Osteoblast (primary cell): ENCODE measurements at regions not wholly inside any gene's neighbourhood (a gene's known extent, or its start where the extent isn't known, plus 50 kb on each side); places are given as distances from the start of the nearest gene placed in this dataset.

Experiments
- DNase-seq: peaks from one replicate; pipeline ENCODE4 v3.0.0; 2011; ENCODE audit warnings: low spot score, mixed read lengths; ENCODE audit not compliant: insufficient read length; ENCODE audit errors: missing footprints
- H2AFZ ChIP-seq: 2 replicates; pipeline ENCODE4 v1.6.0; 2011; ENCODE audit warnings: mild to moderate bottlenecking, low read length
- H3K27ac ChIP-seq: 2 replicates; pipeline ENCODE4 v1.5.1; 2011; ENCODE audit warnings: mild to moderate bottlenecking, low read depth, low read length, moderate library complexity
- H3K27me3 ChIP-seq: 2 replicates; pipeline ENCODE4 v1.6.0; 2012; ENCODE audit warnings: mild to moderate bottlenecking, control low read depth, inconsistent platforms, low read length, moderate library complexity; ENCODE audit not compliant: insufficient read depth
- H3K36me3 ChIP-seq: 2 replicates; pipeline ENCODE4 v1.5.1; 2011; ENCODE audit warnings: mild to moderate bottlenecking, low read length, control low read depth, moderate library complexity; ENCODE audit not compliant: insufficient read depth
- H3K4me1 ChIP-seq: 2 replicates; pipeline ENCODE4 v1.5.1; 2011; ENCODE audit warnings: mild to moderate bottlenecking, low read length, control low read depth, moderate library complexity; ENCODE audit not compliant: insufficient read depth
- H3K4me2 ChIP-seq: 2 replicates; pipeline ENCODE4 v1.6.0; 2011; ENCODE audit warnings: mild to moderate bottlenecking, low read length; ENCODE audit not compliant: insufficient read depth
- H3K4me3 ChIP-seq: fragments of 200-600 bp; sonication (generic); 3 replicates; pipeline ENCODE4 v1.5.1; 2012; ENCODE audit warnings: mild to moderate bottlenecking, low read length, inconsistent platforms; ENCODE audit not compliant: insufficient read depth
- H3K79me2 ChIP-seq: 2 replicates; pipeline ENCODE4 v1.6.0; 2012; ENCODE audit warnings: mild to moderate bottlenecking, low read length, control low read depth, inconsistent platforms; ENCODE audit not compliant: insufficient read depth
- H3K9me3 ChIP-seq: 2 replicates; pipeline ENCODE4 v1.5.1; 2011; ENCODE audit warnings: low read depth, low read length, control low read depth
- H4K20me1 ChIP-seq: 2 replicates; pipeline ENCODE4 v1.6.0; 2012; ENCODE audit warnings: mild to moderate bottlenecking, low read length, control low read depth; ENCODE audit not compliant: insufficient read depth
- CTCF ChIP-seq: IDR thresholded peaks from 2 replicates; pipeline ENCODE4 v1.5.1; 2011; ENCODE audit warnings: mild to moderate bottlenecking, low read depth, low read length, moderate library complexity; ENCODE audit errors: extremely low read depth

- H3K36me3 ChIP-seq, result no peaks in the 10 kb centered on the region
- H3K4me1 ChIP-seq, result no peaks in the 10 kb centered on the region
- H2AFZ ChIP-seq, result no peak overlapping the region
- no peaks in the 10 kb centered on the region for H3K9me3 ChIP-seq
- no peak overlapping the region for H3K4me3 ChIP-seq
- no peaks in the 10 kb centered on the region for H4K20me1 ChIP-seq
- no peaks in the 10 kb centered on the region for H3K79me2 ChIP-seq
- no peak overlapping the region for H3K4me2 ChIP-seq
- TF ChIP-seq CTCF, result no peak
- no peaks in the 10 kb centered on the region for H3K27me3 ChIP-seq
- H3K27ac ChIP-seq, result no peak overlapping the region
- DNase-seq, result no peak
Measured at GRCh38 chr2:126506786-126507185, 149.2 kb upstream of the GYPC start.

- no peaks in the 10 kb centered on the region for H3K27me3 ChIP-seq
- TF ChIP-seq CTCF, result no peak
- H3K4me1 ChIP-seq, result no peaks in the 10 kb centered on the region
Measured at GRCh38 chr2:126507425-126507911, 148.5 kb upstream of the GYPC start.

GRCh38 chr2:126510356-126510755 is 145.6 kb upstream of the GYPC start:
- Histone ChIP-seq H3K9me3 (no peaks in the 10 kb centered on the region), H3K79me2 (no peaks in the 10 kb centered on the region), H4K20me1 (no peaks in the 10 kb centered on the region), H3K36me3 (no peaks in the 10 kb centered on the region), H3K4me3 (no peak overlapping the region), H3K4me1 (no peaks in the 10 kb centered on the region), H3K27ac (no peak overlapping the region), H3K4me2 (no peak overlapping the region), H3K27me3 (no peaks in the 10 kb centered on the region), H2AFZ (no peak overlapping the region)
- no peak for TF ChIP-seq CTCF
- no peak for DNase-seq

More at GRCh38 chr2:126507425-126507911, 148.5 kb upstream of the GYPC start:
- DNase-seq, result no peak
- H2AFZ ChIP-seq, result no peak overlapping the region
- no peak overlapping the region for H3K27ac ChIP-seq
- no peak overlapping the region for H3K4me3 ChIP-seq
- H3K9me3 ChIP-seq, result no peaks in the 10 kb centered on the region
- no peaks in the 10 kb centered on the region for H3K79me2 ChIP-seq
- H4K20me1 ChIP-seq, result no peaks in the 10 kb centered on the region
- no peaks in the 10 kb centered on the region for H3K36me3 ChIP-seq
- H3K4me2 ChIP-seq, result no peak overlapping the region

GRCh38 chr2:126510960-126511359 is 145.0 kb upstream of the GYPC start:
- Histone ChIP-seq H3K27me3 (no peaks in the 10 kb centered on the region), H3K4me2 (no peak overlapping the region), H4K20me1 (no peaks in the 10 kb centered on the region), H3K79me2 (no peaks in the 10 kb centered on the region), H3K4me1 (no peaks in the 10 kb centered on the region), H3K36me3 (no peaks in the 10 kb centered on the region), H2AFZ (no peak overlapping the region), H3K27ac (no peak overlapping the region), H3K4me3 (no peak overlapping the region), H3K9me3 (no peaks in the 10 kb centered on the region)
- TF ChIP-seq CTCF, result no peak
- DNase-seq, result no peak
